ENCODE measurements at regions not wholly inside any gene's neighbourhood (a gene's known extent, or its start where the extent isn't known, plus 50 kb on each side); places are given as distances from the start of the nearest gene placed in this dataset.

DNA sequence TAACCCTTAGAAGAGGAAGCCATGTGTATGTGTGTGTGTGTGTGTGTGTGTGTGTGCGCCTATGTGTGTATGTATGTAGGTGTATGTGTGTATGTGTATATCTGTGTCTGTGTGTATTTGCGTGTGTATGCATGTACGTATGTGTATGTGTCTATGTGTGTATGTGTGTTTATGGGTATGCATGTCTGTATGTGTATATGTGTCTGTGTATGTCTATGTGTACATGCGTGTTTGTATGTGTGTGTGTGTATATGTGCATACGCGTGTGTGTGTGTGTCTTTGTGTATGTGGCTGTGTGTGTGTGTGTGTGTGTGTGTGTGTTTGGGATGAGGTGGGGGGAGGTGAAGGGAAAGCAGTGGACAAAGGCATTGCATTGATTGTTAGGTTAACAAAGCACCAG is 380.2 kb downstream of the HRH4 start:
- DNase-seq = no peak

DNA sequence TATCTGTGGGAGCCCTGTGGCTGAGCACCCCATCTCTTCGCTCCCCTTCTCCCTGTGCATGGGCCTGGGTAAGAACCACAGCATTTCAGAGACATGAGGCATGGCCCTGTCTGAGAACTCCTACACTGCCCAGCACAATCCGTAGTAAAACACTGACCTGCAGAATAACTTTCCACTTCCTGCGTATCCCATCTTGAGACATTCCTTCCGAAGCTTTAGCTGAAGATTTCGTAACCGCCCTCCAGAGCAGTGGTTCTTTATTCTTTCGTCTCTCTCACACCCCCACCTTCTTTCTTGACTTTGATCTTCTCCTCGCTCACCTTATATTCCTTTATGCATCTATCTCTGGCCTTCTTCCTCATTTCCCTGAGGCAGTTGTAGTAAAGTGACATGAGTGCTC is 381.1 kb downstream of the HRH4 start:
- no peak for DNase-seq

DNA sequence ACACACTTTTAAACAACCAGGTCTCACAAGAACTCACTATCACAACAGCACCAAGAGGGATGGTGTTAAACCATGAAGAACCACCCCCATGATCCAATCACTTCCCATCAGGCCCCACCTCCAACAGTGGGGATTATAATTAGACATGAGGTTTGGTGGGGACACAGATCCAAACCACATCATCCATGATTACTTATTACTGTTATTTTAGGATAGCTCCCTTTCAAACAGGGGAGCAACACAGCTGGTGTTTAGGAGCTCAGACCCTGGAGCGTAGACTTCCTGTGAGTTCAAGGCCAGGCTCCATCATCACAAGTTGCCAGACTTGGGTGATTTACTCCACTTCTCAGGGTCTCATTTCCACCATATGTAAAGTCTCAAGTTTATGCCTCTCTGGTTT is 382.7 kb downstream of the HRH4 start:
- DNase-seq = no peak

DNA sequence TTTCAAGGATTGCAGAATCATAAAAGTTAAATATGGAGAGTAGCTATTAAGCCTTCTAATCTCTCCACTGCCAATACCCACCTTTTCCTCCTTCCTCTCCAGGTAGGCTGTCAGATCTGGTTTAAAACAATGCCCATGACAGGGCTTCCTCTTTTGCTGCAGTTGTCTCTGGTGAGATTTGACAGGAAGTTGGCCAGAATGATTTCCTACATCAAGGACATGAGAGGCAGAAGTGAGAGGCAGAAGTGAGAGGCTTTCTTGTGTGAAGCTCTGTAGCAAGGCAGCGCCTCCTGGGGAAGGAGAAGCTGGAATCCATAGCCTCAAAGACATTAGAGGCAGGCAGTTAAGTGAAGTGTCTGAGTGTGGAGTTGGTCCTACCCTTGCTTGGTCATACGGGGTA is 385.7 kb downstream of the HRH4 start:
- no peak for DNase-seq

DNA sequence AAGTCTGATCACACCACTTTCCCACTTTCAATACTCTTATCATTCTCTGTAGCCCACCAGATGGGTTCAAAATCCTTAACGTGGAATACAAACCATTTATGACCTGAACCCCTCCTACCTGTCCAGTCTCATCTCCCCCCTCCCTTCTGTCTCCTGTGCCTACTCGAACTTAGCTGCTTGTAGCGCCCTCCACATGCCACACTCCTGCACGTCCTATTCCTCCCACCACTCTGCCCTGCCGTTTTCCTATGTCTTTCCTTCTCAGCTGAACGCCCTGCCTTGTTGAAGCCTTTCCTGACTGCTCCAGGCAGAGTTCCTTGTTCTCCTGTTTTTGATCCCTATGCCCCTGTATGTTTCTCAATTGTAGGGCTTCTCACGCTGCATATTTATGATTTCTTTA is 390.1 kb downstream of the HRH4 start:
- DNase-seq = no peak

DNA sequence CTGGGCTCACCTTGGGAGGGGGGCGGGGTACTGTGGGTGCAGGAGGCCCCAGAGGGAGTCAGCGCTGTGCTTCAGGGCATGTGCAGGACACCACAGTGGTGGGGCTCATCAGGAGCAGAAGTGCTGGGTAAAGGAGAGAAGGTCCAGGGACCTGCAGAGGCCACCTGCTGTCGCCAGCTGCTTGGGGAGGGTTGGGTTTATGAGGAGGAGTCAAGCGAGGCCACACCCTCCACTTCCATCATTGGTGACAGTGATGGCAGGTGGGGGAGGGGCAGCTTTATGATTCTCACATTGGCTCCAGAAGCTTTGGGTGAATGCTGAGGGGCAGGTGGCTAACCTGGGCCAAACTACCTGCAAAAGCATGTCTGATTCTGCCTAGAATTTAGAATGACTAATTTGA is 392.6 kb downstream of the HRH4 start:
- no peak for DNase-seq

DNA sequence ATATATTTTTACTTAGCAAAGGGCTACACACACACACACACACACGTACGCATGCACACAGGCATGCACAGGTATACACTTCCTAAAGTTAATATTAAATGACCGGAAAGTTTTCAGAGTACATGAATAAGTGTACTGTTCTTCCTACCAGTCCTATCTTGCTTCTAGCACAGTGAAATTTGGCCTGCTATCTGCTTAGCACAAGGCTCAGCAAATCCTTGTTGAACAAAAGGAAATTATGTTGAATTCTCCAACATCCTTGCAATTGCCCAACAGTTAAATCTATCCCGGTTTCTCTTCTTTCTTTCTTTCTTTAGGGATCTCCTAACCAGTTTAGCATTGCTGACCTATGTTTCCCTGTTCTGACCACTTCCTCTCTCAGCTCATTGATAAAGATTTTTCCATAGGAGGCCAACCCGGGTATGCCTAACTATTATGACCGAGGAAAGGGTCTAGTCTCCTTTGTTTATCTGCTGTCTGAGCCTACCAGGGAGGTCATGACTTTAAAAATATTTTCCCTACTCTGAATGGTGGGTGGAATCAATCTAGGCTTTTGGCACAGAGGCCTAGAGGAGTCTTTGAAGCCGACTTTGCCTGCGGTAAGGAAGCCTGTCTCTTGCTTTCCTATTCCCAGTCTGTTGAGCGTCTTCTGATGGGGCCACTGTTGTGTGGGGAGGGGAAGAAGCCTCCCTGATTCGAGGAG is 400.7 kb downstream of the HRH4 start:
- no peak for DNase-seq

DNA sequence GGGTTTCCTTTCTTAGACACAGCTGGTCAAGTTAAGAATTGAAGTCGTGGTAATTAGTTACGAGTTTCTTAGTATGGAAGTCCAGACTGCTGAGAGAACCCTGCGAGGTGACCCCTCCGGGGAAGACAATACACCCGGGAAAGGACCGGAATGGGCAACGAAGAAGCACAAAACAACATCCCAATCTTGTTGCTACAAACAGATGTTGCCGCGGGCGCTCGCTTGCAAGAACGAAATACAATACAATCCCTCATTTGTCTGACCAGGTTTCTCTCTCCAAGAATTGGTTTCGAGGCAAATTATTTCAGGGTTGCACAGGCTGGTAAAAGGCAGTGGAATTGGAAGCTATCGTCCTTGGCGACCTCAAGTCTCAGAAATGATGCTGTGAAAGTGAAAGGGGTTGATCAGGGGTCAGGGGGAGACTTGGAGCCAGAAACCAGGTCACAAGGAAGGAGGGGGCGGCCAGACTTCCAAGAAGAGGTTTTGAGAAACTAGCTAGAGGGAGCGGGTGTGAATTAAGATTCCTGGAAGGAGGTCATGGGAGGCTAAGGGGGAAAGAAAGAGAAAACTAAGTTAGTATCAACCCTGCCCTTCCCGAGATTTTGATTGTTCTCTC is 401.9 kb downstream of the HRH4 start:
- no peak for DNase-seq

DNA sequence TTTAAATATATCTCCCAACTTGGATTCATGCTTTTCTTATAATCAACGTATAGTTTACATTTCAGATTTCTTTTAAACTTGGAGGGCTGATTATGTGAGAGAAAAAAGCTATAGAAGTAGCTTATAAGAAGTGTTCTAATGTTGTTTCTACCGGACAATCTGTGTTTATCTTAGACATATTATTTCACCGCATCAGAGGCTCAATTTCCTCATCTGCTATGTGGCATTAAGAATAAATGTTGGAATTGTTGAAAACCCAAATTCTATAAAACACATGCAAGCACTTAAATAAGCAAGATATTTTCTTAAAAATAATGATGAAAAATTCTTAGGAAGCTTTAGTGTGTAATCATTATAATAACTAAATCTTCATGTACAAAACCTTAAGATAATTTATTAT is 407.9 kb downstream of the HRH4 start:
- DNase-seq = no peak

DNA sequence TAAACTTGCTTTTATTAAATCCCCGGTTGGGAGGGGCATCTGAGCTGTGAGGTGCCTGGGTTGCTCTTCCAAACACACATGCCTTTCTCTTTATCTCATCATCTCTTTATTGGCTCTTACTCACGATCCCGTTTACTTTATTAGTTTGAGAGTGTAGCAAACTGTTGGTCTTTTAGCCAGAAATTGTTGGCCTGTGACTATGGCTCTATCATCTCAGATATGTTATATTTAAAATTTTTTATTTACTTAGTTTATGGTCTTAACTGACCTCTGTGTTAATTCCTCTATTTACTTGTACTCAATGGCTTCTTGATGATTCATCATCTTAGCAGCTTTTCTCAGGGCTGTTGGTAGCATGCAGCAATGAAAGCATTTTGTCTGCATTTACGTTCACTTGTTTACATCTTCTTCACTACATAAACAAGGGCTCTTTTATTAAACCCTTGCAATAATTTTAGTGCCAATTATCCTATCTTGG is 408.4 kb downstream of the HRH4 start:
- DNase-seq = no peak

DNA sequence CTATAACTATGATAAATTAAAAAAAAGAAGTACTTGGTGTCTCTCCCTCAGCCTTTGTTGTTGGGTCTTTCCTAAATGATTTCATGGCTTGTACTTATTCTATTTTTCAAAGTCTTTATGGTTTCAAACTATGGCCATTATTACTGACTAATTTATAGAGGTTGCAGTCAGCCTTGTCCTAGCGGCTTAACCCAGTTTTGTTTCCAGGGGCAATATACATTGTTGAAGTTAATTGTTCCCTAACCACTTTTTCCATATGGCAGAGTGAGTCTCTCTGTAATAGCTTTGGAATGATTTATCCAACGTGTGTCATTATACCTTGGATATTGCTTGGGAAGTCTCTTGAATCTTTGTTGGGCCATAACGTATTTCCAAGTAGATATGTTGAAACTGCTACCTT is 408.8 kb downstream of the HRH4 start:
- DNase-seq = no peak

DNA sequence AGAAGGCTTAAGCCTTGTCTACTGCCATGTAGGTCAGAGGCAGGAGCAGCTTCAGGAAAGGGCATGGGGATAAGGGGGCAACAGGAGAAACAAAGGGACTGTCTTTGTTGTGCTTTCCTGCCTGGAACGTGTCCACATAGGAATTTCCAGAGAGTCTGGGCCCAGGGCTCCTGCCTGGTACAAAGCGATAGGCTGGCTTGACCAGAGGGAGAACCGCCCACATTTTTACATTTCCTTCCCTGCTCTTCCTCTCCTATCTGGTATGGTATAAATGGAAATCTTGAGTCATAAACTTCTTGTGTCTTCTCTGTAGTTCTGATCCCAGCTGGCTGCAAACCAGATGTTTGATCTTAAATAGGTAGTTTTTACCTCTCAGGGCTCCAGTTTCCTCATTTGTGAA is 414.8 kb downstream of the HRH4 start:
- DNase-seq = no peak

DNA sequence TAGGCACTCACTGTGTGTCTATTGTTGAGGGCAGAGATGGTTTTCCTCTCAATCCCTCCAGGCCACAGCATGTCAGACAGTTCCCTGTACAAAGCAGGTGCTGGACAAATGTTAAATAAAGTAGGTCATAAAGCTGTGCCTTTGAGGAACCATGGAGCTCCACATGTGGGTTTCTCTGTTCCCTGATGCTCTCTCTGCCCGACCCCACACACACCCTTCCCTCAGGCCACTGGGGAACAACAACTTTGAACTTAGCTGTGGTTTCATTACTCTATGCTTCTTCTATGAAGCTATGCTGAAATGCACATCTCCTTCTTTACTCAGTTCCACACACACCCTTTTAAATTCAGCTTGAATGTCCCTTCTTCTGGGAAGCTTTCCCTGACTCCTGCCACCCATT is 415.3 kb downstream of the HRH4 start:
- no peak for DNase-seq

DNA sequence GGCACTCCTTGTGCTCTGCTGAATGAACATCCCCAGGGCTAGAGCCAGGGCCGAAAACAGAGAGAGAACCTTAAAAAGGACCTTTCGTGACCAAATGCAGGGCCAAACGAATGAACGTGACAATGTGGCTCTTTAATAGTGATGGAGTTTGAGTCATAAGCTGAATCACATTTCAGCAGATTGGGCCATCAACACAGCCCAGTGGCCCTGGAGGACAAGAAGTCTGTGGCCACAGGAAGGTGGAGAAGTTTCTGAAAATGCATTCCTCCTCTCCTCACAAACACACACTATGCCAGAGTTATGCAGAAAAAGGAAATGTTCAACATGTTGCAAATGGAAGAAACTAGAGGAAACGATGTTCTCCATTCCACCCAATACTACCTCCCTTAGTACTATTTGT is 415.8 kb downstream of the HRH4 start:
- DNase-seq = no peak

DNA sequence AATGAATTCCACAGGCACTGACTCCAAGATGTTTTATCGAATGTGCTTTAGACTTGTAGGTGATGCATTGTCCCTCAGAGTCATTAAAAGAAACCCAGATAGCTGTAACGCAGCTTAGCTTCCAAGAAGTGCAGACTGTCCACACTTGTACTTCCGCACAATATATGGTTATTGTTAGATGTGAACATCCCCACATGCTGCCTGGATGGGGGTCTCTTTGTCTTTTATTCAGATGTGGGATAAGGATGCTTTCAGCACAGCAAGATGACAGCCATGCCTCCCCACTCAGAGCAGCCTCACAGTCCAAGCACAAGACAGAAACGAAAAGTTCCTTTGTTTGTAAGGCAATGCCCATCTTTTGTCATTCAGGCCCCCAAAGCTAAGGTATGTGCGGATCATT is 416.6 kb downstream of the HRH4 start:
- DNase-seq = no peak

DNA sequence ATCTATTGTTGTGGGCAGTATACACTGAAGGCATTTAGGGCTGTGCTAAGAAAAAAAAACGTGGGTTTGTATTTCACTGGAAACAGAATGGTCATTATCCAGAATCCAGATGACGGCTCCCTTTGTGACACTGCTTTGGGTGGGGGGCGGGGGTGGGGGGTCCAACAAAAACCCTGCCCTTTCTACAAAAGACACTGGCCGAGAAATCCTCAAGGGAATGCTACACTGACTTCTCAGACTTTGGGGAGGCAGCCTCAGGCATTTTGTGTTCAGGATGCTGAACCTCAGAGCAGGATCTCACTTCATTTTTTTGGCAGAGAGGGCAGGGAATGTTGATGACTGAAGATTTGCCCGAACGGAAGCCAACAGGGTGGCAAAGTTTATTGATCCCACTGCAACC is 417.1 kb downstream of the HRH4 start:
- no peak for DNase-seq

DNA sequence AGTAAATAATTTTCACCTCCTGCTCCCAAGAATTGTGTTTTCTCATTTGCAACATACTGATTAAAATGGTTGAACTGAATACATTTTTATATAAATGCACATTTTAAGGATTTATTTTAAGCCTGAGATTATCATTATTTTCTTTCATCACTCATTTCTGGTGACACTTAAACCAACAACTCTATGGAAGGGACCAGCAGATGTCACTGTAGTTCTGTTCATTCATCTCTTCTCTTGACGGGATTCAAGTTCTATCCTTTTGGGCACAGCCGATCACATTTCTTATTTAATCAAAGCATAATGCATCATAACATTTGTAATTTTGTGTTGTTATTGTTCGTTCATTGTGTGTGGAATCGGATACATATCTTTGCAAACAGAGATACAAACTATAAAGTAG is 417.9 kb downstream of the HRH4 start:
- peak; percentile 60 for DNase-seq

DNA sequence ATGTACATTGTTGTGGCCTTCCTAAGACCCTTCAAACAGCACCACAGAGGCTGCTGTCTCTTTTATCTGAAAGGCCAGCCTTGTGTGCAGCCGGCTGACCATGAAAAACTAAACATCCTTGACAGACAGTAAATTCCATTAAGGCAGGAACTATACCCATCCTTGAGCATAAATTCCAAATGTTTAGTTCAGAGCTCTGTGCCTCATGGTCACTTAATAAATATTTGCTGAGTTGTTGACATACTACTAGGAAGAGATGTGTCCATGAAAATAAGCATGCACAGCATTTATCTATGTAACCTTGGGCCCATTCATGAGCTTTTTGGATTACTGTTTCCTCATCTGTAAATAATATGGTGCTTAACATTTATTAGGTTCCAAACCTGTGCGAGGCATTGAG is 424.8 kb downstream of the HRH4 start:
- no peak for DNase-seq

DNA sequence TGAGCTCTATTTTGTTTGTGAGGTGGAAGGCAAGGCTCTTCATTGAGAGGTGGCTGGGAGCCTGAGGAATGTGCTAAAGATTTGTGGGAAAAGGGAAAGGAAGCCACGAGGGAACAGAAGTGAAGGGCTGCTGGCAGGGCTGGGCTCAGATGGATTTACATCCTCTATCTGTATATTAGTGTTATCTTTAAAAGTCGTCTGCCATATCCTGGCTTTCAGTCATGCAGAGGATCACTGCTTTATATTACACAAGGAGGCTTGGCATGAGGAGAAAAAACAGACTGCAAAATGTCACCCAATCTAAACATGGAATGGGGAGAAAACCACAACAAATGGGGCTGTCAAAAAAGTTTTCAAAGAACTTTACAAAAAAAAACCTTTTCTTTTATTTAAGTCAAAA is 434.4 kb downstream of the HRH4 start:
- no peak for DNase-seq

DNA sequence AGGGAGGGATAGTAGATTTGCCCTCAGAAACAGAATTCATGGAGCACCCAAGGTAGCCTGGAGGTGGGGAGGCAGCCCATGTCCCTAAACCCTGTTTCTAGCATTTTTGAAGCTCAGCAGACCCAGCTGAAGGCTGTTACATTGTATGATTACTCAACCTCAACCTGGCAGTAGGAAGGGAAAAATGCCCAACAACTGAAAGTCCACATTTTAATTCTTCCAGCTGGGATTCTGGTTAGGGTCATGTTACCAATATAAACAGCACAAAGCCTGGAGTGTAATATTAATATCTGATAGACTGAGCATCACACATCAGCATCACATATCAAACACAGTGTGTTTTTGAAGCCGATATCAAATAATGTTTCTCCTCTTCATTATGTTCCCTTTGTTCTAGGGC is 437.0 kb downstream of the HRH4 start:
- DNase-seq = no peak

DNA sequence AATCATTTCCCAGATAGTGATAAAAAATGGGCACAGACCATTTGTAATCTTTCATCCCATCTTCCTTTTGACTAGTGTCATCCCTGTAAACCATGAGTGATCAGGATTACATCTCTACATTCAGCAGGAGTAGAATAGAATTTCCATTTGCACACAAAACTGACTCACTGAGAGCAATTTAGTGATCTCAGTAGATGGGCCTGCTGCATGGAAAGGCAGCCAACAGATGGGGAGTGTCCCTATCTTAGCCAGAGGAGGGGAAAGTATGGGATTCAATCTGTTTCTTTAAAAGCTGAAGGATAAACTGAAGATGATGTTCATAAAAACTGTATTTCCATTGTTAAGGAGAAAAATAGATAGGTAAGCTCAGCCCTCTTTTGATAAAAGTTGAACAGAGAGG is 441.7 kb downstream of the ZNF521 start:
- DNase-seq = no peak

DNA sequence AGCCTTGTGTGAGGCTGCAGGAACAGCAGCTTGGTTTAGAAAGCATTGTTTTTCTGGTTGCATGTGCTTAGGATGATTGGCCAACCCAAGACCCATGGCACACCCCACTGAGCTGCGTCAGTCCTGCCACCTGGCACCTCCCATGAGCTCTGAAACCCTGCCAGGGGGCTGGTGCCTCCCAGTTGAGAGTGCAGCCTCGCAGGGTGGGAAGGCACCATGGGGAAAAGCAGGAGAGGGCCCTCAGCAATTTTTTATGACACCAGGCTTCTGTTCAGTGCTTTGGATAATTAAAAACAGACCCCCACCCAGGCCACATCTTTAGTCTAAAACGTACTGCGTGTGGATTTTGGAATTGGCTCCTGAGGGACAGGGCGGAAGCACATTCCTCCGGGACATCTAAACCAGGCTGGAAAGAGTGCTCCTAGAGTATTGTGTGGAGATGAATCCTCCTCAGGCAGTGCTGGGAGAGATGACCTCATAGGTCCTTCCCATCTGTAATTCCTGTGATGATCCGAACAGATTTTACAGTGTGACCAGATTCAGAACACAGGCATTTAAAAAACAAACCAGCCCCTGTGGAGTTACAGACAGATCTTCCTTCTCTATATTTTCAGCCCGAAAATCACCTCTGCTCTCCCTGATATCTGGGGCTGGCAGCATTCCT is 438.3 kb downstream of the ZNF521 start:
- no peak for DNase-seq

DNA sequence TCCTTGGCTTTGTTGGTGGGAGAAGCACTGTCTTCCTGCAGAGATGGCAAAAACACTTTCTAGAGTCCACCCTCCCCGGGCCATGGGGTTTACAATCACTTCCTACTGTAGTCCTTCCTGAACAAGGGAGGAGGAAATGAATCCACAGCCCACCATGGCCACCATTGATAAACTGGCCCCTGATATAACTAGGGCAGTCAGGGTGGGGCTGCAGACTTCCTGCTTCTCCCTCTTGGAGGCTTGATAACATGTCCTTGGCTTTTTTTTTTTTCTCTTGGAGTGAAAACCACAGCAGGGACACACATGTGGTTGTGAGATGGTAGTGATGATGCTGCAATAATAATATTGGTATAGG is 437.8 kb downstream of the ZNF521 start:
- peak; percentile 36 for DNase-seq

DNA sequence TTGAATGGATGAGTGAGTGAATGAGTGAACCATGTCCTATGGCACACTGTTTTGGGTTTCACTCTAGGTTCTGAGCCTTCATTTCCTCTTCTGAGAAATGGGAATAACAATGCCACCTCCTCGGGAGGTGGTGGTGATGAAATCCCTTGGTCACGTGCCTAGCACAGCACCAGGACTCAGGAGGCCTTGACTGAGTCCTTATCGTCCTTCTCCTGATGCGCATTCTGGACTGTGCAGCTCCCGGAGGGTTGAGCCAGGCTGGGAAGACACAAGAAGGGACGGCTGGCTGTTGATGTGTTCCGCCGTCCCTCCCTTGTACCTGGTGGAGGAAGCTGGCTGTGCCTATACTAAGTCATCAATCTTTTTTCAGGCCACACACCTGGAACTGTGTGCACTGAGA is 437.3 kb downstream of the ZNF521 start:
- DNase-seq = no peak

DNA sequence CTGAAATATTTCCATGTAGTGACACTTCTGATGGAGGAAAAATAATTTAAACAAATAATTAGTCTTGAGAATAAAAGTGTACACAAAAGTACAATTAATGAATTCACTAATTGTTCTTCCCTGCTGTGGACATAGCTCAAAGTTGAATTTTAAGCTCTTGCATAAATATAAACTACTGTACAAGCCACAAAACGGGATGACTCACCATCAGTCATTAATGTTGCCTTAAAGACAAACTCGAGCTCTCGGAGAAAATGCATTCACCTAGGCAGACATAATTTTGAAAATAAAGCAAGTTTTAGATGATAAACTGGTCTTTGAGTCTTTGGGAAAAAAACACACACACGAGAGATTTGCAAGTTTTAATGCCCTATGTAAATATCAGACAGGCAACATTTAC is 436.4 kb downstream of the ZNF521 start:
- no peak for DNase-seq
